GM23338 (cell line): ENCODE measurements at regions not wholly inside any gene's neighbourhood (a gene's known extent, or its start where the extent isn't known, plus 50 kb on each side); places are given as distances from the start of the nearest gene placed in this dataset.

Source experiments
- CTCF ChIP-seq, 2 experiments: fragments of 200-600 bp in 1 of 2; sonication (generic) in 1 of 2; conservative IDR thresholded peaks; 2 replicates each; pipeline versions ENCODE4 v1.5.1 to v1.6.1; 2016 to 2017; ENCODE audit warnings: antibody characterized with exemption in 2 of 2, low read depth in 2 of 2, mild to moderate bottlenecking in 2 of 2, moderate library complexity in 1 of 2
- POLR2AphosphoS5 ChIP-seq: IDR thresholded peaks from 2 replicates; pipeline ENCODE4 v1.6.1; 2016; ENCODE audit warnings: antibody characterized with exemption, low read depth

- TF ChIP-seq CTCF (conservative IDR thresholded peaks at IDR 0.05; ENCODE audit: low read depth in 2 of 2) (no peak), POLR2AphosphoS5 (no peak)
These were observed 940.3 kb upstream of the LCORL start for GRCh38 chr4:18961879-18962278.
